Osteoblast (primary cell): ENCODE measurements at regions not wholly inside any gene's neighbourhood (a gene's known extent, or its start where the extent isn't known, plus 50 kb on each side); places are given as distances from the start of the nearest gene placed in this dataset.
A peak's percentile ranks its signal among the peaks of the same experiment; 100 is the strongest.

ENCODE experiments used
- DNase-seq: peaks from one replicate; pipeline ENCODE4 v3.0.0; 2011; ENCODE audit warnings: low spot score, mixed read lengths; ENCODE audit not compliant: insufficient read length; ENCODE audit errors: missing footprints
- H2AFZ ChIP-seq: 2 replicates; pipeline ENCODE4 v1.6.0; 2011; ENCODE audit warnings: mild to moderate bottlenecking, low read length
- H3K27ac ChIP-seq: 2 replicates; pipeline ENCODE4 v1.5.1; 2011; ENCODE audit warnings: mild to moderate bottlenecking, low read depth, low read length, moderate library complexity
- H3K27me3 ChIP-seq: 2 replicates; pipeline ENCODE4 v1.6.0; 2012; ENCODE audit warnings: mild to moderate bottlenecking, control low read depth, inconsistent platforms, low read length, moderate library complexity; ENCODE audit not compliant: insufficient read depth
- H3K36me3 ChIP-seq: 2 replicates; pipeline ENCODE4 v1.5.1; 2011; ENCODE audit warnings: mild to moderate bottlenecking, low read length, control low read depth, moderate library complexity; ENCODE audit not compliant: insufficient read depth
- H3K4me1 ChIP-seq: 2 replicates; pipeline ENCODE4 v1.5.1; 2011; ENCODE audit warnings: mild to moderate bottlenecking, low read length, control low read depth, moderate library complexity; ENCODE audit not compliant: insufficient read depth
- H3K4me2 ChIP-seq: 2 replicates; pipeline ENCODE4 v1.6.0; 2011; ENCODE audit warnings: mild to moderate bottlenecking, low read length; ENCODE audit not compliant: insufficient read depth
- H3K4me3 ChIP-seq: fragments of 200-600 bp; sonication (generic); 3 replicates; pipeline ENCODE4 v1.5.1; 2012; ENCODE audit warnings: mild to moderate bottlenecking, low read length, inconsistent platforms; ENCODE audit not compliant: insufficient read depth
- H3K79me2 ChIP-seq: 2 replicates; pipeline ENCODE4 v1.6.0; 2012; ENCODE audit warnings: mild to moderate bottlenecking, low read length, control low read depth, inconsistent platforms; ENCODE audit not compliant: insufficient read depth
- H3K9me3 ChIP-seq: 2 replicates; pipeline ENCODE4 v1.5.1; 2011; ENCODE audit warnings: low read depth, low read length, control low read depth
- H4K20me1 ChIP-seq: 2 replicates; pipeline ENCODE4 v1.6.0; 2012; ENCODE audit warnings: mild to moderate bottlenecking, low read length, control low read depth; ENCODE audit not compliant: insufficient read depth
- CTCF ChIP-seq: IDR thresholded peaks from 2 replicates; pipeline ENCODE4 v1.5.1; 2011; ENCODE audit warnings: mild to moderate bottlenecking, low read depth, low read length, moderate library complexity; ENCODE audit errors: extremely low read depth

- no peak for DNase-seq
- Histone ChIP-seq H3K27ac (no peak overlapping the region), H3K4me3 (no peak overlapping the region), H3K4me2 (no peak overlapping the region), H2AFZ (no peak overlapping the region), H3K9me3 (no peaks in the 10 kb centered on the region), H3K4me1 (peaks cover 11% of the 10 kb centered on the region), H3K27me3 (peaks cover 4% of the 10 kb centered on the region), H3K36me3 (no peaks in the 10 kb centered on the region), H4K20me1 (no peaks in the 10 kb centered on the region), H3K79me2 (no peaks in the 10 kb centered on the region)
- TF ChIP-seq CTCF, result no peak
Measured at GRCh38 chr1:212500351-212500750, 67.6 kb downstream of the NENF start.

GRCh38 chr1:212500983-212501382, 68.3 kb downstream of the NENF start:
- Histone ChIP-seq H3K4me2 (no peak overlapping the region), H3K9me3 (no peaks in the 10 kb centered on the region), H3K4me3 (no peak overlapping the region), H3K36me3 (no peaks in the 10 kb centered on the region), H4K20me1 (no peaks in the 10 kb centered on the region), H2AFZ (no peak overlapping the region), H3K4me1 (peaks cover 11% of the 10 kb centered on the region), H3K27me3 (peaks cover 2% of the 10 kb centered on the region), H3K27ac (no peak overlapping the region), H3K79me2 (no peaks in the 10 kb centered on the region)
- TF ChIP-seq CTCF, result no peak
- DNase-seq, result peak; percentile 54

- no peak overlapping the region for H2AFZ ChIP-seq
- H3K9me3 ChIP-seq, result no peaks in the 10 kb centered on the region
- no peaks in the 10 kb centered on the region for H3K36me3 ChIP-seq
- no peak overlapping the region for H3K27ac ChIP-seq
- H3K79me2 ChIP-seq, result no peaks in the 10 kb centered on the region
- no peak for DNase-seq
- H3K27me3 ChIP-seq, result no peaks in the 10 kb centered on the region
- no peak overlapping the region for H3K4me3 ChIP-seq
- H3K4me2 ChIP-seq, result no peak overlapping the region
- H3K4me1 ChIP-seq, result peaks cover 2% of the 10 kb centered on the region
- H4K20me1 ChIP-seq, result no peaks in the 10 kb centered on the region
- no peak for TF ChIP-seq CTCF
Measured at GRCh38 chr1:212503714-212504113, 71.0 kb downstream of the NENF start.

DNA sequence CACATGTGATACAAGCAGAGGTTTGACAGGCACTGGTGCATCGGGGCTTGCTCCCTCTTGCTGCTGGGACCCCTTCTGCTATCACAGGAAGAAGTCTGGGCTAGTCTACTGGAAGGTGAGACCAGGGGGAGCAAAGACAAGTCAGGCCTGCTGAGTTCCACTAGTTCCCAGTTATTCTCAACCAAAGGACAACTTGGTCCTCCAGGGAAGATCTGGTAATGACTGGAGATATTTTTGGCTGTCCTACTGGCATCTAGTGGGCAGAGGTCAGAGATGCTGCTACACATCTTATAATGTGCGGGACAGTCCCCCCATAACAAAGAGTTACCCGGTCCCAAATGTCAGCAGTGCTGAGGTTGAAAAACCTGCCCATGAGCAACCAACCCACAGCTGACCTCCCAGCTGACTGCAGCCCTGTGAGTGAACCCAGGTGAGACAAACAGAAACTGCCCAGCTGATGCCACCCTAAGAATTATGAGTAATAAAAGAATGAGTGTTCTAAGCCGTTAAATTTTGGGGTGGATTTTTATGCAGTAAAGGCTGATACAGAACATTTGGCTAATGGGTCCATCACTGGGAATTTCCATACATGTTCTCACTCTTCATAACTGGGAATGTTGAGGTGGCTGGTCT, 71.6 kb downstream of the NENF start:
- Histone ChIP-seq H3K36me3 (no peaks in the 10 kb centered on the region), H3K79me2 (no peaks in the 10 kb centered on the region), H3K4me3 (no peak overlapping the region), H4K20me1 (no peaks in the 10 kb centered on the region), H3K27me3 (no peaks in the 10 kb centered on the region), H3K9me3 (no peaks in the 10 kb centered on the region), H3K4me2 (no peak overlapping the region), H3K27ac (no peak overlapping the region), H3K4me1 (no peaks in the 10 kb centered on the region), H2AFZ (no peak overlapping the region)
- no peak for DNase-seq
- TF ChIP-seq CTCF, result no peak
